ENCODE measurements at regions not wholly inside any gene's neighbourhood (a gene's known extent, or its start where the extent isn't known, plus 50 kb on each side); places are given as distances from the start of the nearest gene placed in this dataset.

DNA sequence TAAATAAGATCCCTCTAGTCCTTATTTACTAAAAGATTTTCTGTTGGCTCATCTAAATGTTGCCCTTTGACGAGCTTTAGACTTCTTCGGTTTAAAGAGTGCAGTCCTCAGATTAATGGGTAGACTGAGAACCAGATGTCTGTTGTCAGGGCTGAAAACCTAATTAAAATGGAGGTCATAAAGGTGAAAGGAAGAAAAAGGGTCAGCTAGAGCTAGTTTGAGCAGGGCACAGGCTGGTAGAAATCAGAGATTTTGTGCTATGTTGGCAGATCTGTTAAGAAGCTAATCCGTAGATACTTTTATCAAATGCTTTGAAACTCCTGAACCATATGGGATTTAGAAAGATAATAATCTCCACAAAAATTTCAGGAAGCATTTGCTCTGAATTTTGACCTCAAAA is 959.0 kb downstream of the PLA2G4A start:
- no peak for TF ChIP-seq CTCF (IDR thresholded peaks at IDR 0.05)
- no peak overlapping the region for H3K27ac ChIP-seq (ENCODE audit: low read depth in 1 of 2, low read length in 2 of 2)
- no peaks in the 10 kb centered on the region for H3K27me3 Mint-ChIP-seq
- no peak overlapping the region for H3K4me3 Mint-ChIP-seq
- no peaks in the 10 kb centered on the region for H3K4me1 ChIP-seq (ENCODE audit: insufficient read depth, low read length)
- H3K36me3 Mint-ChIP-seq (ENCODE audit: low read depth) = no peaks in the 10 kb centered on the region
- no peaks in the 10 kb centered on the region for H3K4me1 Mint-ChIP-seq (ENCODE audit: low read depth)
- no peak overlapping the region for H3K27ac Mint-ChIP-seq
- DNase-seq = no peak
- no peaks in the 10 kb centered on the region for H3K27me3 ChIP-seq (ENCODE audit: control insufficient read depth in 1 of 2, insufficient read depth in 2 of 2, low read length in 2 of 2)
- no peak for ATAC-seq (ENCODE audit: poor library complexity)
- H3K4me3 ChIP-seq (ENCODE audit: low read length) = no peak overlapping the region
- CTCF ChIA-PET = no interaction called here
- no peaks in the 10 kb centered on the region for H3K36me3 ChIP-seq (ENCODE audit: insufficient read depth, low read length)
- intact Hi-C loops (cut with DNase I, micrococcal nuclease) = no loop called here
- H3K9me3 ChIP-seq (ENCODE audit: control insufficient read depth in 1 of 2, insufficient read depth in 1 of 2, low read length in 2 of 2) = peaks cover 0 to 8% of the 10 kb centered on the region in 2 experiments
- H3K9me3 Mint-ChIP-seq = peaks cover 7% of the 10 kb centered on the region
- POLR2A ChIA-PET = no interaction called here

DNA sequence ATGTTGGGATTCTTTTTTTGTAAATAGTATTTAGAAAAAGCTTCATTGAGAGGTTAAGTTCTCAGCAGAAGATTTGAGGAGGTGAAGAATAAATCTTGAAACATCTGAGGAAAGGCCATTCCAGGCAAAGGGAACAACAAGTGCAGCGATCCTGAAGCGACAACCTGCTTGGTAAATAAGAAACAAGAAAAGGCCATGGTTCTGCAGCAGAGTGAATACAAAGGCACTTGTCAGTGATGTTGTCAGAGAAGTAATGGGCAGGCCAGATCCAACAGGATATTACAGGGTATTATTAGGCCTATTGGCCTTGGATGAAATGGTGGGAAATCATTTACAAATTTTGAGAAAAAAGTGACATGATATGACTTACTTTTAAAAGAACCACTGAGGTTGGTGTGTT is 960.0 kb downstream of the PLA2G4A start:
- no peak overlapping the region for H3K27ac ChIP-seq (ENCODE audit: low read depth in 1 of 2, low read length in 2 of 2)
- no peak overlapping the region for H3K4me3 ChIP-seq (ENCODE audit: low read length)
- H3K36me3 ChIP-seq (ENCODE audit: insufficient read depth, low read length) = no peaks in the 10 kb centered on the region
- H3K27me3 ChIP-seq (ENCODE audit: control insufficient read depth in 1 of 2, insufficient read depth in 2 of 2, low read length in 2 of 2) = no peaks in the 10 kb centered on the region
- ATAC-seq (ENCODE audit: poor library complexity) (no peak), DNase-seq (no peak)
- Mint-ChIP-seq H3K27ac (no peak overlapping the region), H3K4me1 (ENCODE audit: low read depth) (no peaks in the 10 kb centered on the region), H3K36me3 (ENCODE audit: low read depth) (no peaks in the 10 kb centered on the region), H3K4me3 (no peak overlapping the region), H3K9me3 (peaks cover 10% of the 10 kb centered on the region), H3K27me3 (no peaks in the 10 kb centered on the region)
- ChIA-PET POLR2A (no interaction called here), CTCF (no interaction called here)
- H3K4me1 ChIP-seq (ENCODE audit: insufficient read depth, low read length) = no peaks in the 10 kb centered on the region
- peaks cover 0 to 8% of the 10 kb centered on the region in 2 experiments for H3K9me3 ChIP-seq (ENCODE audit: control insufficient read depth in 1 of 2, insufficient read depth in 1 of 2, low read length in 2 of 2)
- intact Hi-C loops (cut with DNase I, micrococcal nuclease) = no loop called here
- TF ChIP-seq CTCF (IDR thresholded peaks at IDR 0.05) = no peak

- no peak overlapping the region for H3K27ac Mint-ChIP-seq
- Histone ChIP-seq H3K27ac (ENCODE audit: low read depth in 1 of 2, low read length in 2 of 2) (no peak overlapping the region), H3K9me3 (ENCODE audit: control insufficient read depth in 1 of 2, insufficient read depth in 1 of 2, low read length in 2 of 2) (peaks cover 0 to 8% of the 10 kb centered on the region in 2 experiments), H3K4me1 (ENCODE audit: insufficient read depth, low read length) (no peaks in the 10 kb centered on the region), H3K36me3 (ENCODE audit: insufficient read depth, low read length) (no peaks in the 10 kb centered on the region), H3K27me3 (ENCODE audit: control insufficient read depth in 1 of 2, insufficient read depth in 2 of 2, low read length in 2 of 2) (no peaks in the 10 kb centered on the region), H3K4me3 (ENCODE audit: low read length) (no peak overlapping the region)
- intact Hi-C loops (cut with DNase I, micrococcal nuclease) = no loop called here
- no peaks in the 10 kb centered on the region for H3K4me1 Mint-ChIP-seq (ENCODE audit: low read depth)
- ChIA-PET POLR2A (no interaction called here), CTCF (no interaction called here)
- no peaks in the 10 kb centered on the region for H3K27me3 Mint-ChIP-seq
- no peak for TF ChIP-seq CTCF (IDR thresholded peaks at IDR 0.05)
- peaks cover 10% of the 10 kb centered on the region for H3K9me3 Mint-ChIP-seq
- no peak for ATAC-seq (ENCODE audit: poor library complexity)
- H3K4me3 Mint-ChIP-seq = no peak overlapping the region
- H3K36me3 Mint-ChIP-seq (ENCODE audit: low read depth) = no peaks in the 10 kb centered on the region
- no peak for DNase-seq
Measured at GRCh38 chr1:187790724-187791123, 962.0 kb downstream of the PLA2G4A start.
